HepG2 (cell line): ENCODE measurements at regions not wholly inside any gene's neighbourhood (a gene's known extent, or its start where the extent isn't known, plus 50 kb on each side); places are given as distances from the start of the nearest gene placed in this dataset.
A peak's percentile ranks its signal among the peaks of the same experiment; 100 is the strongest.

Experiments used
- ATAC-seq: fragments of 200-7000 bp; cut with Tn5 transposase; 3 replicates; pipeline ENCODE4 v1.9.1; 2020; ENCODE audit warnings: mild to moderate bottlenecking, moderate library complexity
- BruUV-seq: library from RNA; stranded (reverse); fragments of 400-500 nt; replicated peaks from 2 replicates; lab custom pipeline; 2021; lab: Mats Ljungman, UMichigan
- CTCF ChIA-PET: fragments of 300-600 bp; formaldehyde crosslinking; extraction: SDS; loops from one replicate; lab custom pipeline; 2021; ENCODE audit warnings: low total read pairs, inconsistent platforms, low intra/inter-chr PET ratio; lab: Yijun Ruan, JAX
- POLR2A ChIA-PET: fragments of 350-600 bp; sonication (Branson Sonifier 250); formaldehyde crosslinking; loops from one replicate; lab custom pipeline; 2020; ENCODE audit warnings: antibody characterized with exemption, inconsistent platforms; lab: Yijun Ruan, JAX
- DNase-seq: peaks from one replicate; pipeline ENCODE4 v3.0.0-alpha.2; 2015; ENCODE audit warnings: low spot score
- FAIRE-seq: peaks from 3 replicates; lab custom pipeline; 2011; peaks lifted over from hg19 to GRCh38; lab: Jason Lieb, UNC
- H2AFZ ChIP-seq: one replicate; pipeline ENCODE4 v1.6.1; 2011; ENCODE audit warnings: low read length, inconsistent platforms
- H3K27ac ChIP-seq: fragments of 300-600 bp; 3 replicates; pipeline ENCODE4 v1.8.0; 2011; ENCODE audit warnings: mixed run types, mild to moderate bottlenecking, mixed read lengths, low read length, inconsistent platforms; ENCODE audit not compliant: insufficient read depth; ENCODE audit errors: extremely low read length
- H3K27me3 ChIP-seq, 2 experiments: fragments of 200-600 bp in 1 of 2; 2 replicates in 1 of 2; 3 replicates in 1 of 2; pipeline versions ENCODE4 v1.6.0 to v1.8.0; 2011; ENCODE audit warnings: low read length in 2 of 2, mild to moderate bottlenecking in 2 of 2, moderate library complexity in 2 of 2, inconsistent platforms in 1 of 2; ENCODE audit not compliant: insufficient read depth in 2 of 2, control insufficient read depth in 1 of 2
- H3K36me3 ChIP-seq, 2 experiments: fragments of 200-600 bp in 1 of 2; replicated peaks in 1 of 2; 2 replicates in 1 of 2; 3 replicates in 1 of 2; pipeline versions ENCODE4 v1.5.1 to v1.8.0; 2011; ENCODE audit warnings: low read length in 2 of 2, inconsistent platforms in 1 of 2; ENCODE audit not compliant: insufficient read depth in 2 of 2, control insufficient read depth in 1 of 2
- H3K4me1 ChIP-seq: 2 replicates; pipeline ENCODE4 v1.5.1; 2012; ENCODE audit warnings: low read length, inconsistent platforms; ENCODE audit not compliant: insufficient read depth
- H3K4me2 ChIP-seq: 2 replicates; pipeline ENCODE4 v1.6.0; 2011; ENCODE audit warnings: low read depth, low read length, inconsistent platforms
- H3K4me3 ChIP-seq, 3 experiments: fragments of 200-600 bp in 1 of 3; sonication (generic), shearing (Covaris generic) in 1 of 3; replicated peaks in 1 of 3; 2 replicates each; pipeline ENCODE4 v1.5.1; 2011 to 2016; ENCODE audit warnings: low read length in 3 of 3, inconsistent platforms in 2 of 3, low read depth in 2 of 3, mild to moderate bottlenecking in 2 of 3, control low read depth in 1 of 3, mixed read lengths in 1 of 3; ENCODE audit not compliant: insufficient read depth in 1 of 3
- H3K79me2 ChIP-seq: one replicate; pipeline ENCODE4 v1.6.1; 2011; ENCODE audit warnings: low read length, inconsistent platforms; ENCODE audit not compliant: insufficient read depth
- H3K9ac ChIP-seq: 2 replicates; pipeline ENCODE4 v1.6.0; 2011; ENCODE audit warnings: mild to moderate bottlenecking, low read depth, low read length, inconsistent platforms; ENCODE audit not compliant: insufficient read depth
- H3K9me3 ChIP-seq: 2 replicates; pipeline ENCODE4 v1.5.1; 2012; ENCODE audit warnings: mild to moderate bottlenecking, low read length
- H4K20me1 ChIP-seq: 2 replicates; pipeline ENCODE4 v1.6.0; 2011; ENCODE audit warnings: inconsistent platforms, mild to moderate bottlenecking, low read length, moderate library complexity; ENCODE audit not compliant: insufficient read depth
- ATF7-NPFF ChIP-seq: sonication (generic); formaldehyde crosslinking; IDR thresholded peaks from 2 replicates; pipeline ENCODE4 v1.8.1; 2023; ENCODE audit warnings: mild to moderate bottlenecking, low read depth, missing genetic modification reagents, moderate library complexity
- ETV5 ChIP-seq: IDR thresholded peaks from 2 replicates; pipeline ENCODE4 v1.6.1; 2018; ENCODE audit warnings: missing biosample characterization, missing genetic modification reagents, inconsistent platforms, borderline replicate concordance
- GPN1 ChIP-seq: sonication (generic); formaldehyde crosslinking; IDR thresholded peaks from 2 replicates; pipeline ENCODE4 v1.5.1; 2020; ENCODE audit warnings: missing genetic modification reagents, borderline replicate concordance
- IKZF4 ChIP-seq: sonication (generic); formaldehyde crosslinking; IDR thresholded peaks from 2 replicates; pipeline ENCODE4 v1.5.1; 2020; ENCODE audit warnings: borderline replicate concordance, mild to moderate bottlenecking, low read depth, missing genetic modification reagents; ENCODE audit errors: not compliant biosample characterization
- JUND ChIP-seq: sonication (generic); formaldehyde crosslinking; IDR thresholded peaks from 2 replicates; pipeline ENCODE4 v1.8.0; 2022; ENCODE audit warnings: mild to moderate bottlenecking, missing genetic modification reagents
- SMC3 ChIP-seq: IDR thresholded peaks from 2 replicates; pipeline ENCODE4 v1.6.1; 2011; ENCODE audit warnings: low read length, improper control_type of control experiment
- ZBTB20 ChIP-seq: sonication (generic); formaldehyde crosslinking; IDR thresholded peaks from 2 replicates; pipeline ENCODE4 v1.8.1; 2023; ENCODE audit warnings: missing genetic modification reagents, low read depth, mild to moderate bottlenecking, borderline replicate concordance
- ZBTB40 ChIP-seq, 2 experiments: fragments of 450-650 bp in 1 of 2; sonication (generic) in 1 of 2; formaldehyde crosslinking in 1 of 2; IDR thresholded peaks; 2 replicates each; pipeline versions ENCODE4 v1.6.1 to v1.8.0; 2016 to 2022; ENCODE audit warnings: antibody characterized with exemption in 1 of 2, mild to moderate bottlenecking in 1 of 2, missing genetic modification reagents in 1 of 2
- ZNF674 ChIP-seq: sonication (generic); formaldehyde crosslinking; IDR thresholded peaks from 2 replicates; pipeline ENCODE4 v1.5.0; 2020; ENCODE audit warnings: low read depth, mild to moderate bottlenecking, missing genetic modification reagents
- ZNF687 ChIP-seq: sonication (generic); formaldehyde crosslinking; IDR thresholded peaks from 2 replicates; pipeline ENCODE4 v1.5.1; 2020; ENCODE audit warnings: mild to moderate bottlenecking, missing genetic modification reagents, moderate library complexity
- ZNF768 ChIP-seq: sonication (generic); formaldehyde crosslinking; IDR thresholded peaks from 2 replicates; pipeline ENCODE4 v1.4.0; 2020; ENCODE audit warnings: missing genetic modification reagents
- WGBS: methylation state at CpG from one replicate; pipeline ENCODE4 v1.1.6; 2017; ENCODE audit warnings: low lambda C conversion rate; 5-methylcytosine and 5-hydroxymethylcytosine counted together
- in situ Hi-C: cut with HindIII; loops from 2 replicates; pipeline ENCODE4 v1.10.0; 2017; ENCODE audit warnings: low pct_unique_long_range_greater_than_20kb; ENCODE audit not compliant: extremely low pct_ligation_motif_present
- intact Hi-C: fragments of 100-400 bp; cut with micrococcal nuclease; formaldehyde crosslinking; loops from one replicate; pipeline ENCODE4 v1.10.0; 2022; ENCODE audit not compliant: unreplicated experiment

GRCh38 chr4:122977103-122977502 is 54.7 kb upstream of the NUDT6 start:
- ATAC-seq (peak; percentile 42), FAIRE-seq (no peak), DNase-seq (no peak)
- BruUV-seq = no TSS peak
- H4K20me1 ChIP-seq = no peaks in the 10 kb centered on the region
- H3K79me2 ChIP-seq = no peaks in the 10 kb centered on the region
- ChIA-PET POLR2A (no interaction called here), CTCF (no interaction called here)
- no peak overlapping the region for H3K4me2 ChIP-seq
- H3K4me3 ChIP-seq = no peak overlapping the region
- no peak overlapping the region for H2AFZ ChIP-seq
- 0 out of 2 replicates have a peak overlapping the region, but pooled peaks have one; percentile 19 for H3K9ac ChIP-seq
- intact Hi-C loops = no loop called here
- peaks cover 7 to 32% of the 10 kb centered on the region in 2 experiments; a peak in 4 of 5 replicates for H3K36me3 ChIP-seq
- no peaks in the 10 kb centered on the region for H3K27me3 ChIP-seq
- 97% methylated on average over 9 of the region's 9 CpGs for WGBS
- in situ Hi-C loops = no loop called here
- peaks cover 56% of the 10 kb centered on the region for H3K4me1 ChIP-seq
- H3K9me3 ChIP-seq = peaks cover 15% of the 10 kb centered on the region
- peak overlapping the region; percentile 75 for H3K27ac ChIP-seq
- TF ChIP-seq GPN1 (CRISPR knock-in tag) (no peak), ATF7-NPFF (CRISPR knock-in tag) (0 out of 2 replicates have a peak, but pooled peaks have one; percentile 21), ZBTB40 (IDR thresholded peaks at IDR 0.05) (no peak), ZBTB40 (CRISPR knock-in tag; IDR thresholded peaks at IDR 0.05) (no peak), JUND (0 out of 2 replicates have a peak, but pooled peaks have one; percentile 13), ETV5 (CRISPR knock-in tag) (no peak), ZBTB20 (CRISPR knock-in tag) (no peak), IKZF4 (CRISPR knock-in tag) (no peak), ZNF687 (CRISPR knock-in tag) (peak; percentile 37; the same call in 1 of the 2 replicates), SMC3 (no peak), ZNF768 (CRISPR knock-in tag) (peak; percentile 33; the same call in 1 of the 2 replicates), ZNF674 (CRISPR knock-in tag) (no peak)
